Stomach smooth muscle (tissue), 2 donors: ENCODE measurements at regions not wholly inside any gene's neighbourhood (a gene's known extent, or its start where the extent isn't known, plus 50 kb on each side); places are given as distances from the start of the nearest gene placed in this dataset.

ENCODE experiments used
- H3K27ac ChIP-seq: one replicate; pipeline ENCODE4 v1.7.0; 2013; ENCODE audit warnings: mild to moderate bottlenecking, low read length, inconsistent platforms
- H3K27me3 ChIP-seq, 2 donors: one replicate each; pipeline ENCODE4 v1.7.0; 2013; ENCODE audit warnings: low read length in 2 of 2; ENCODE audit not compliant: insufficient read depth in 2 of 2, control insufficient read depth in 1 of 2
- H3K36me3 ChIP-seq, 2 donors: one replicate each; pipeline ENCODE4 v1.7.0; 2013; ENCODE audit warnings: low read length in 2 of 2; ENCODE audit not compliant: control insufficient read depth in 2 of 2, insufficient read depth in 2 of 2
- H3K4me1 ChIP-seq: one replicate; pipeline ENCODE4 v1.7.0; 2013; ENCODE audit warnings: low read length; ENCODE audit not compliant: control insufficient read depth, insufficient read depth
- H3K4me3 ChIP-seq, 2 donors: one replicate each; pipeline ENCODE4 v1.7.0; 2013; ENCODE audit warnings: low read length in 2 of 2
- H3K9ac ChIP-seq, 2 donors: one replicate each; pipeline ENCODE4 v1.7.0; 2013; ENCODE audit warnings: low read length in 2 of 2, mild to moderate bottlenecking in 1 of 2
- H3K9me3 ChIP-seq, 2 donors: one replicate each; pipeline ENCODE4 v1.7.0; 2013; ENCODE audit warnings: low read length in 2 of 2; ENCODE audit not compliant: control insufficient read depth in 2 of 2
- donor health status: healthy.
- donor health status: Pancreatic carcinoma.

DNA sequence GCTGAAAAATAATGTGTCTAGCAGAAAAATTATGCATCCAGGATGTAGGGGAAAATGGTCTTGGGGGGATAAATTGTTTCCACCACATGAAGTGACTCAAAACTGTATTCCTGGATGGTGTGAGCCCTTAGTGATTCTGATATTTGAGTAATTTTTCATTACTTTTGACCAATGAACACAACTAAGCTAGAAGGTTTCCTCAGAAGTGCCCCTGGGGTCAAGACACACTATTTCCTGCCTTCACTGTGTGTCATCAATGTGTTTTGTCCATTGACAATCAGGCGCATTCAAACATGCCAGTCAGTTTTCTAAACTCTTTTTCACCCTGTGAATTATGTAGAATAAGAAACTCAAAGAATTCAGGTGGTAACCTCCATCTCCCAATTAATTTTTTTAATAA is 130.5 kb upstream of the REG3G start:
- H3K4me3 ChIP-seq: no peak overlapping the region
- no peaks in the 10 kb centered on the region for H3K4me1 ChIP-seq
- no peak overlapping the region for H3K9ac ChIP-seq
- no peak overlapping the region for H3K27ac ChIP-seq
- no peaks in the 10 kb centered on the region for H3K36me3 ChIP-seq
- no peaks in the 10 kb centered on the region for H3K27me3 ChIP-seq
- H3K9me3 ChIP-seq: no peaks in the 10 kb centered on the region

DNA sequence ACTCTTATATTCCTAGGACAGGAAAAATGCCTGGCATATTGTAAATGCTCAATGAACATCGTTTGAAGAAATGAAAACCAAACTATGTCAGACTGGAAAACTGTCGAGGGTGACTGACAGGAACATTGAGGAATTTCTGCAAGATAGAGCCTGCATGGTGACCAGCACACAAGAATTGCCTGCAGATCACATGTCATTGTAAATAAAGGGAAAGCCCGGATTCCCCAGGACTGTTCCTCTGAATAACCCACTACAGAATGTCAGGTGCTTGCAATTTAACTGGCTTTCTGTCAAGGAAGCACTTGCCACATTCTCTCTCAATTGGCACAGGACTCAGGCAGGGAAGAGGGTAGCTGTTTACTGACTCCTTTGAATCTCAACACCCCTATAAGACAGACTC is 129.0 kb upstream of the REG3G start:
- Histone ChIP-seq H3K27me3 (no peaks in the 10 kb centered on the region), H3K36me3 (no peaks in the 10 kb centered on the region), H3K27ac (no peak overlapping the region), H3K4me1 (no peaks in the 10 kb centered on the region), H3K9ac (no peak overlapping the region), H3K4me3 (no peak overlapping the region), H3K9me3 (no peaks in the 10 kb centered on the region)

DNA sequence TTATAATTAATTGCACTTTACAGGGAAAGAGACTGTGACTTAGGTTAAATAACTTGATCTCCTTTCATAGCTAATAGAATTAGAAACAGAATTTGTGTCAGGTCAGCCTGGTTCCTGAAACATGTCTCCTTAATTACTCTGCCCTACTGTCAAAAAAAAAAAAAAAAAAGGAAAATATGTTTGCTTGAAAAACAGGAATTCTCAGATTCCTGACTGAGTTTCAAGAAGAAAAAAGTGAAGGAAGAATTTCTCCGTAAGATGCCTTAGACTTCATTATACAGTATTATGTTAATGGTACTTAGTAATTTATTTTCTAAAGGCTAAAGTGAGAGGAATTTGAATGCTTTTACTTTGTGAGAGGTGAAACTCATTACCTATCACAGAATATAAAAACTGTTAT is 118.4 kb upstream of the REG3G start:
- no peak overlapping the region for H3K4me3 ChIP-seq
- H3K27me3 ChIP-seq: no peaks in the 10 kb centered on the region
- no peaks in the 10 kb centered on the region for H3K4me1 ChIP-seq
- H3K9ac ChIP-seq: no peak overlapping the region
- H3K27ac ChIP-seq: no peak overlapping the region
- no peaks in the 10 kb centered on the region for H3K36me3 ChIP-seq
- H3K9me3 ChIP-seq: no peaks in the 10 kb centered on the region

DNA sequence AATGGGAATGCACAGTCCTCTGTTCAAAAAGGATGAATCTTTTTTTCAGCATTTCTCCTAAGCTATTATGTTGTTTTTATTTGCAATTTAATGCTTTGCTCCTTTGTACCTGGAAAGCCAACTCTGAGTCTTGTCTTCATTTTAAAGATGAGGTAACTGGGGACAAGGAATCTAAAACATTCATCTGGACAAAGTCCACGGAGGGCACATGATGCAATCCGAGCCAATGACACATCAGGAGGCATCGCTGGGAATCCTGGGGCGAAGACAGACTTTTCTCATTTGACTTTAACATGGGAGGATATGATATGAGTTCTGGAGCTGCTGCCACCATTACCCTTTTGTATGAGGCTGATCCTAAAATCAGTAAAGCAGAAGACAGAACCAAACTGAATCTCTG is 116.5 kb upstream of the REG3G start:
- H3K4me1 ChIP-seq: no peaks in the 10 kb centered on the region
- no peaks in the 10 kb centered on the region for H3K27me3 ChIP-seq
- no peak overlapping the region for H3K4me3 ChIP-seq
- no peak overlapping the region for H3K27ac ChIP-seq
- H3K36me3 ChIP-seq: no peaks in the 10 kb centered on the region
- no peak overlapping the region for H3K9ac ChIP-seq
- no peaks in the 10 kb centered on the region for H3K9me3 ChIP-seq

DNA sequence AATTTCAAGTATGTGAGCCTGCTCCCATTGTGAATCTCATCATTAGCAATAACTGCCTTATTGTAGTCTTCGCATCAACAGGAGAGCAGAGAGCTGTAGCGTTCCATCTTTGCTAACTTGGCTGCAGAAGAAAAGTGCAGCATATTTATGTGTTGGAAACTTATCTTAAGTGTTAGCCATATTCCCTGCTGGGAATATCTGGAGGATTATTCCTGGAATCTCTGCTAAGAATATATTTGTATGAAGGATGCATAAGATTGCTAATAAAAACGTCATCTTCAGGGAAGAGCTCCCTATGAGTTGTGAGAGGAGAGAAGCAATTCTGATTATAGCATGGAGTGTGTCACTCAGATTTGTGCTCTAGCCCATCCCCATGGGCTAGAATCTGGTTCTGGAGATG is 115.1 kb upstream of the REG3G start:
- H3K4me3 ChIP-seq: no peak overlapping the region
- H3K27me3 ChIP-seq: no peaks in the 10 kb centered on the region
- no peak overlapping the region for H3K9ac ChIP-seq
- no peaks in the 10 kb centered on the region for H3K36me3 ChIP-seq
- no peaks in the 10 kb centered on the region for H3K9me3 ChIP-seq
- no peaks in the 10 kb centered on the region for H3K4me1 ChIP-seq
- H3K27ac ChIP-seq: no peak overlapping the region

DNA sequence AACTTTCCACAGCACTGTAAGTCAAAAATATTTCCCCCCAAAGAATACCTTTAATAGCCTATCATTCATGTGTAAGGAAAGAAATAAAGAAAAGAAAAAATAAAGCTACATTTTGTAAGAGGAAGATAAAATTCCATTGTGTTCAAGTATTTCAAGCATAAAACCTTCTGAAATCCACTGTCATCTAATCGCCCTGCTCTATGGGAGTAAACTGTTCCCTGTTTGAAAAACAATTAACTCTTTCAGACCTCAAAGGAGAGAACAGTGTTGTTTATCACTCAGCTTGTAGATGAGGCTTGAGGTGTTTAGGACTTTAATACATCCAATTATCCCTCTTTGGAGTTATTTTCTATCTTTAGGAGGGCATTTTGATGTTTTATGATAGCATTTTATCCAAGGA is 112.2 kb upstream of the REG3G start:
- no peak overlapping the region for H3K27ac ChIP-seq
- H3K9me3 ChIP-seq: no peaks in the 10 kb centered on the region
- H3K27me3 ChIP-seq: no peaks in the 10 kb centered on the region
- no peak overlapping the region for H3K9ac ChIP-seq
- no peaks in the 10 kb centered on the region for H3K4me1 ChIP-seq
- H3K36me3 ChIP-seq: no peaks in the 10 kb centered on the region
- no peak overlapping the region for H3K4me3 ChIP-seq

DNA sequence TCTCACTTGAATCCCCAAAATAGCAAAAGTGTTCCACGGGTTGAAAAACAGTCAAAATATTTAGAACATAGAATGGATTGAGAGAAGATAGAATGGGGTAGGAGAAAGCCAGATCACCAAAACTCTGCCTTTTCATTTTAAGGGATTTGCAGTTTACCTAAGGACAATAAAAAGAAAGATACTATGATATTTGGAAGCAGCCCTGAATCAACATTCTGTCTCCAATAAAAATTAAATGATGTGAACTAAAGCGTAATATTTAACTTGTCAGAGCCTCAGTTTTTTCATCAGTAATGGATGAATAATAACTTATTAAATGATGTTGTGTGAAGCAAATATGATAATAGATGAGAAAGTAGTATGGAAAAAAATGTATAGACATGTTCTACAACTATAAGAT is 100.2 kb upstream of the REG3G start:
- no peak overlapping the region for H3K27ac ChIP-seq
- H3K4me1 ChIP-seq: no peaks in the 10 kb centered on the region
- no peaks in the 10 kb centered on the region for H3K27me3 ChIP-seq
- no peaks in the 10 kb centered on the region for H3K36me3 ChIP-seq
- no peak overlapping the region for H3K9ac ChIP-seq
- H3K9me3 ChIP-seq: no peaks in the 10 kb centered on the region
- no peak overlapping the region for H3K4me3 ChIP-seq

DNA sequence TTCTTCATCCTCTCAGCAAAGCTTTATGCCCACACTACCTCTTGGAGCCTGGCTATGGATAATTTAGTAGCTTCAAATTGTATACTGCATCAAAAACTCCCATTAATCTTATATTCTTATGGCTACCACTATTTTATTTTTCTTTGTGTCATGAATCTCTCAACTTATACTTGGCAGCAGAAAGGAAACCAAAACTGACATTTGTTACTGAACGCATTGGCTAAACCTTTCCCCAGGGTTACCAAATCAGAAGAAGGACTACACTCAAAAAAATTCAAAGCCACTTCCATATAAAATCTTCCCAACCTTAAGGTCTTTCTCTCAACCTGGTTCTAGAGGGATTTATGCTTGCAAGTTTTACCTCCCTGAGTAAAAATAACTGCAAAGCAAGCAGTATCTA is 97.0 kb upstream of the REG3G start:
- Histone ChIP-seq H3K9ac (no peak overlapping the region), H3K4me1 (no peaks in the 10 kb centered on the region), H3K27ac (no peak overlapping the region)

DNA sequence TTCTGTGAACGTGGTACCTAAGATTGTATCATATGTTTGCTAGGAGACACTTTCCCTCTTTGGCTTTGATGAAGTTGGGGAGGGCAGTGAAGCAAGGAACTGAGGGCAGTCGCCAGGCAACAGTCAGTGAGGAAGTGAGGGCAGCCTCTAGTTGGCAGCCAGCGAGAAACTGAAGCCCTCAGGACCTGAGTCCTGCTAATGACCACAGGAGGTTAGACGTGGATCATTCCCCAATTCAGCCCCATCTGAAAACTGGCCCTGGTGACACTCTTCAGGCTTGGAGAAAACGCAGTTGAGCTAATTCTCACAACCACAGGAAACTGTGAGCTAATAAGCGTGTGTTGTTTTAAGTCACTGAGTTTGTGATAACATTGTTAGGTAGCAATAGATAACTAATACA is 84.5 kb upstream of the REG3G start:
- Histone ChIP-seq H3K4me3 (no peak overlapping the region), H3K9me3 (no peaks in the 10 kb centered on the region), H3K9ac (no peak overlapping the region), H3K27me3 (no peaks in the 10 kb centered on the region), H3K27ac (no peak overlapping the region), H3K36me3 (no peaks in the 10 kb centered on the region), H3K4me1 (no peaks in the 10 kb centered on the region)

More for the DNA sequence above, 97.0 kb upstream of the REG3G start:
- Histone ChIP-seq H3K27me3 (no peaks in the 10 kb centered on the region), H3K36me3 (no peaks in the 10 kb centered on the region), H3K4me3 (no peak overlapping the region), H3K9me3 (no peaks in the 10 kb centered on the region)

DNA sequence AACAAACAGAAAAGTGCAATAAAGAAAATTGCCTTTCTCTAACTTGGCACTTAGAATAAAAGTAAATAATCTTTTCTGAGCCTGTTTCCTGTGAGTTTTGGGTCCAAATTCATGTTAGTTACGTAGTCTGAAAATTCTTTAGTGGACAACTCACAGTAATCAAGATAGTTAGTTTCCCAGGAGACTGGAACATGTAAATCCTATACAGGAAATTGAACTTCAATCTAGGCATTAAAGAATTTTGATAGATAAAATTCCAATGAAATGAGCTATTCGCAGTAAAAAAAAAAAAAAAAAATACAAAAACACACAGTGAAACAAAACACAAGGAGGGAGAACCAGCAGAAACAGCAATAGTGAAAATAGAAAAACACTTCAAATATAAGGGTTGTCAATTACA is 83.8 kb upstream of the REG3G start:
- Histone ChIP-seq H3K4me3 (no peak overlapping the region), H3K36me3 (no peaks in the 10 kb centered on the region), H3K4me1 (no peaks in the 10 kb centered on the region), H3K9ac (no peak overlapping the region), H3K9me3 (no peaks in the 10 kb centered on the region), H3K27me3 (no peaks in the 10 kb centered on the region), H3K27ac (no peak overlapping the region)

DNA sequence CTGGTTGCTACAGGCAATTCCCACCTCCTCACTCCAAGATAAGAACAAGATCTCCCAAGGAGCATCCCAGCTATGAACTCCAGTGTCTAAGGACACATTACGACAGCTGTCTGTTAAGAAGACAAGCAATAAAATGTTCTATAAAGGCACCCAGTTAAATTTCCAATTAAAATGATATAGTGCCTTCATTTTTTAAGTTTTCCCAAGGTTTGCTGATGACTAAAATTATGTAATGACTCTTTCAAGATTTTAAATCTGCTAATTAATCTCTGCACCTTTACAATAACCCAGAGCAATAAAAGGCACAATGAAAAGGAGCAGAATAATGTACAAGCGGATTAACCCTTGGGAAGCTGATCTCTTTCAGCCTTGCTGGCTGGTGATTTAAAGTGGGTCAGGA is 61.6 kb upstream of the REG3G start:
- no peaks in the 10 kb centered on the region for H3K4me1 ChIP-seq
- no peak overlapping the region for H3K27ac ChIP-seq
- no peak overlapping the region for H3K4me3 ChIP-seq
- no peaks in the 10 kb centered on the region for H3K36me3 ChIP-seq
- no peaks in the 10 kb centered on the region for H3K27me3 ChIP-seq
- H3K9ac ChIP-seq: no peak overlapping the region
- H3K9me3 ChIP-seq: no peaks in the 10 kb centered on the region

DNA sequence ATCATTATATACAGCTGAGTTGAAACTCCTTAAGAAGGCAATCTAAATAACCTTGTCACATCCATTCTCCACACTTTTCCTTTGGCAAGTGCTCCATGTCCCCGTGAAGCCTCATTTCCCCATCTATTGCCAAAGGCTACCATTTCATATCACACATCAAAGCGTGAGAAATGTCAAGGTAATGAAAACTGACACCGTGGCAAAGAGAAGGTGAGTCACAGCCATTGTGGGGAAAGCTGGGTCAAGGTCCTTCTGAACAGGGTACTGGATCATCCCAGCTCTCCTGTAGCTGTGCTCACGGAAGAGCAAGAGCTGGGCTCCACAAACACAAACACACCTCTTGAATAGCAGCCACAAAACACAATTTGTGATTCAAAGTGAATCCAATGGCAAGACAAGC is 58.2 kb upstream of the REG3G start:
- no peak overlapping the region for H3K9ac ChIP-seq
- H3K36me3 ChIP-seq: no peaks in the 10 kb centered on the region
- H3K27ac ChIP-seq: no peak overlapping the region
- H3K27me3 ChIP-seq: no peaks in the 10 kb centered on the region
- no peak overlapping the region for H3K4me3 ChIP-seq
- H3K9me3 ChIP-seq: no peaks in the 10 kb centered on the region
- no peaks in the 10 kb centered on the region for H3K4me1 ChIP-seq
